Pancreas (tissue), 10 donors: ENCODE measurements at regions not wholly inside any gene's neighbourhood (a gene's known extent, or its start where the extent isn't known, plus 50 kb on each side); places are given as distances from the start of the nearest gene placed in this dataset.

ENCODE experiments used
- ATAC-seq, 4 donors: fragments of 200-7000 bp; cut with Tn5 transposase; one replicate each; pipeline versions ENCODE4 v1.8.0 to v1.9.1; 2020; ENCODE audit warnings: mild to moderate bottlenecking in 4 of 4, moderate library complexity in 4 of 4
- DNase-seq, 6 donors: peaks; one replicate each; pipeline ENCODE4 v3.0.0-alpha.2; 2020
- FAIRE-seq: peaks from 2 replicates; lab custom pipeline; 2012; peaks lifted over from hg19 to GRCh38; lab: Jason Lieb, UNC
- H3K27ac ChIP-seq, 4 donors: fragments of 200-600 bp; sonication (generic); 1 replicate in 3 of 4; 2 replicates in 1 of 4; pipeline versions ENCODE4 v1.5.0 to v1.8.0; 2020
- H3K27me3 ChIP-seq, 4 donors: fragments of 200-600 bp; one replicate each; pipeline ENCODE4 v1.8.0; 2021
- H3K36me3 ChIP-seq, 3 donors: fragments of 200-600 bp; sonication (generic) in 1 of 3; one replicate each; pipeline versions ENCODE4 v1.5.0 to v1.8.0; 2020 to 2021
- H3K4me1 ChIP-seq, 3 donors: fragments of 200-600 bp; one replicate each; pipeline ENCODE4 v1.8.0; 2021
- H3K4me3 ChIP-seq, 4 donors: fragments of 200-600 bp; sonication (generic) in 2 of 4; one replicate each; pipeline versions ENCODE4 v1.5.0 to v1.8.0; 2020 to 2021
- H3K9me3 ChIP-seq, 4 donors: fragments of 200-600 bp; one replicate each; pipeline ENCODE4 v1.8.0; 2021
- WGBS, 2 donors: extraction: QIAGEN DNeasy Blood & Tissue Kit; methylation state at CpG; one replicate each; pipeline ENCODE4 v1.1.7; 2013; 5-methylcytosine and 5-hydroxymethylcytosine counted together
- intact Hi-C, 3 donors: fragments of 100-400 bp; cut with DNase I; formaldehyde crosslinking; loops; one replicate each; pipeline versions ENCODE4 v1.11.1 to v1.14.2; 2022
- TF ChIP-seq, protein P1 (sequence below), 4 donors: fragments of 200-600 bp; sonication (generic) in 3 of 4; IDR thresholded peaks; one replicate each; pipeline versions ENCODE4 v1.5.0 to v1.8.0; 2021; ENCODE audit warnings: antibody characterized with exemption in 4 of 4
- donor health status: healthy with polysubstance abuse.
- donor health status: DM: no; HTN: no; CAD: no; lungs with moderate emphysema.
- donor health status: DM: no; HTN: no; CAD: no.
- donor health status: control.
- donor health status: control.
- donor health status: Bipolar disorder and iron deficiency.
- donor health status: DM: yes; HTN: yes; CAD: no.
- donor health status: DM: no; HTN: no; CAD: no.
- donor health status: DM: no; HTN: no; CAD: no.
- donor health status: DM: yes; HTN: yes; CAD: no.

DNA sequence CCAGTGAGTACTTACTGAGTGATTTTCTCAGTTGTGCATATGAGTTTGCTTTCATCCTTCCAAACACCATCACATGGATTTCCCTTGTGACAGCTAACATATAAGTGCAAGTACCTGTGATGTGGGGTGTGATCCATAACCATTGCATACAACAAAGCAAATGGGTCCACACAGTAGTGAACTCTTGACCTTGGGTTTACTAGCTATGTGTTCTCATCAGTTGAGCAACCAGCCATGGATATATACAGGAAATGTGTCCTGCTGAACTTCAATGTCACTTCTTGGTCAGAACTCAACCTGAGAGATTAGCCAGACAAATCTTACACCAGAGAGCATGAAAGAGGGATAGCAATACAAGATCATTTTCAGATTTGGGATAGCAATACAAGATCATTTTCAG, 420.9 kb upstream of the KCNH7 start:
- no peak for ATAC-seq
- no peak for FAIRE-seq
- no peaks in the 10 kb centered on the region for H3K36me3 ChIP-seq
- no peaks in the 10 kb centered on the region for H3K27me3 ChIP-seq
- no peak for DNase-seq
- TF ChIP-seq, protein P1, sequence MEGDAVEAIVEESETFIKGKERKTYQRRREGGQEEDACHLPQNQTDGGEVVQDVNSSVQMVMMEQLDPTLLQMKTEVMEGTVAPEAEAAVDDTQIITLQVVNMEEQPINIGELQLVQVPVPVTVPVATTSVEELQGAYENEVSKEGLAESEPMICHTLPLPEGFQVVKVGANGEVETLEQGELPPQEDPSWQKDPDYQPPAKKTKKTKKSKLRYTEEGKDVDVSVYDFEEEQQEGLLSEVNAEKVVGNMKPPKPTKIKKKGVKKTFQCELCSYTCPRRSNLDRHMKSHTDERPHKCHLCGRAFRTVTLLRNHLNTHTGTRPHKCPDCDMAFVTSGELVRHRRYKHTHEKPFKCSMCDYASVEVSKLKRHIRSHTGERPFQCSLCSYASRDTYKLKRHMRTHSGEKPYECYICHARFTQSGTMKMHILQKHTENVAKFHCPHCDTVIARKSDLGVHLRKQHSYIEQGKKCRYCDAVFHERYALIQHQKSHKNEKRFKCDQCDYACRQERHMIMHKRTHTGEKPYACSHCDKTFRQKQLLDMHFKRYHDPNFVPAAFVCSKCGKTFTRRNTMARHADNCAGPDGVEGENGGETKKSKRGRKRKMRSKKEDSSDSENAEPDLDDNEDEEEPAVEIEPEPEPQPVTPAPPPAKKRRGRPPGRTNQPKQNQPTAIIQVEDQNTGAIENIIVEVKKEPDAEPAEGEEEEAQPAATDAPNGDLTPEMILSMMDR (IDR thresholded peaks at IDR 0.05), result no peak
- no peak overlapping the region for H3K27ac ChIP-seq
- H3K4me3 ChIP-seq, result no peak overlapping the region
- no peaks in the 10 kb centered on the region for H3K9me3 ChIP-seq
- no peaks in the 10 kb centered on the region for H3K4me1 ChIP-seq
- intact Hi-C loops, result no loop called here

DNA sequence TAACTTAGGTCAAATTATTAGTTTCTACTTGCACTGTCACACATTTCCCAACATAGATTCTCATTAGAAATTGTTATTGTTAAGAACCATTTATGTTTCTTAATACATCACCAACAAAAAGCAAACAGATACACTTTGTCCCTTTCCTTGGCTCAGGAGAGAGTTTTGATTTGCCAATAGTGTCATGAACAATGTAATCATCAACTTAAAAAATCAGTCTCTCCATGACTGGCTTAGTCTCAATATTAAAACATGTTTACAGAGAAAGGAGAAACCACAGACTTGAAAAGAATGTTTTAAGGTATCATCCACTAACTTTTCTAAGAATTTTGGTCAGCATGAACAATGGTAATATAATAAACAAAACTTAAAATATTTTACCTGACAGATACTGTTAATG, 416.5 kb upstream of the KCNH7 start:
- no peak for FAIRE-seq
- TF ChIP-seq, protein P1 (IDR thresholded peaks at IDR 0.05), result no peak
- intact Hi-C loops, result no loop called here

DNA sequence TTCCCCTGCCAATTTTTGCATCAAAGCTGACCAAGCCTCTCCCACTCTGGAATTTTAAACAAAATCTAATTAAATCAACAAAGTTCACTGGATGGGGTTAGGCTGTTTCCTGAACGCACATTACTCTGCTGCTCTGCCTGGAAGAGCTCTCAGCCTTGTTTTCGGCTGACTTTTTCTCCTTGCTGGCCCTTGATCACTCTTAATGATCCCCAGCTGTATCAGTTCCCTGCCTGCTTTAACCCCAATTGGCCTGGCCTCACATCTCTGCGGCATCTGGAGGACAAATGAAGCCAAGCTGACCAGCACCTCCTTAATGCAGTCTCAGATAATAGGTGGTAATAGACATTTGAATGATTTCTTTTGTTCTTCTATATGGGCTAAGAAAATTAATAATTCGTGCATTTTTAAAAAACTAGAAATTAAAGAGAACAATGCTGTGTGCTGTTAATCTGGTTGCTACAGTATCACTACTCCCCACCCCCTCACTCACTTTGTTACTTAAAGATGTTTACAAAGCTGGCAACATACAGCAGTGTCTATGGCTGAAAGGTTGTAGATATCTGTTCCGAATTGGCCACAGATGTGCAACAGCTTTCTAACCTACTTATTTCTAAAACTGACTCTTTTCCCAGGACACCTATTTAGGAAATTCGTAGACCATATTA, 415.2 kb upstream of the KCNH7 start:
- no peak overlapping the region for H3K4me3 ChIP-seq
- ATAC-seq (no peak), FAIRE-seq (no peak), DNase-seq (no peak)
- WGBS, 2 donors, result 40 to 47% methylated on average over 6 of the region's 6 CpGs
- no peaks in the 10 kb centered on the region for H3K27me3 ChIP-seq
- no peaks in the 10 kb centered on the region for H3K4me1 ChIP-seq
- intact Hi-C loops, result no loop called here
- no peaks in the 10 kb centered on the region for H3K9me3 ChIP-seq
- no peak overlapping the region for H3K27ac ChIP-seq
- TF ChIP-seq, protein P1 (IDR thresholded peaks at IDR 0.05), result no peak
- no peaks in the 10 kb centered on the region for H3K36me3 ChIP-seq

More for the DNA sequence above, 416.5 kb upstream of the KCNH7 start:
- Histone ChIP-seq H3K4me1 (no peaks in the 10 kb centered on the region), H3K36me3 (no peaks in the 10 kb centered on the region), H3K27ac (no peak overlapping the region), H3K27me3 (no peaks in the 10 kb centered on the region), H3K9me3 (no peaks in the 10 kb centered on the region), H3K4me3 (no peak overlapping the region)
- no peak for DNase-seq
- ATAC-seq, result no peak

DNA sequence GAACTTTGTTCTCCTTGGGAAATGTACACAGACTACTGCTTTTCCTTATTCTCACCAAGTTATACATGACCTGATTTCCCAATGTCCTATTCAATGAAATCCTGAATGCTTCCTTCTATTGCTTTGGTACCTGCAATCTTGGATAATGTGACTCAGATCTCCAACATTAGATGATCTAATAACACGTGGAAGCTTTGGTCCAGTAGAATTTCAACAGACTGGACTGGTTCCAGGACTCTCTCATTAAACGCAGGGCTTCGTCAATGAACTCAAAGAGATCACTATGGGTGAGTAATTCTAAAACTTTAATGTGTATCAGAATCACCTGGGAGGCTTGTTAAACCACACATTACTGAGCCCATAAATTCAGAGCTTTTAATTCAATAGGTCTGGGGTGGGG, 413.6 kb upstream of the KCNH7 start:
- FAIRE-seq (no peak), ATAC-seq (no peak), DNase-seq (no peak)
- Histone ChIP-seq H3K27ac (no peak overlapping the region), H3K36me3 (no peaks in the 10 kb centered on the region), H3K4me3 (no peak overlapping the region), H3K4me1 (no peaks in the 10 kb centered on the region), H3K9me3 (no peaks in the 10 kb centered on the region), H3K27me3 (no peaks in the 10 kb centered on the region)
- TF ChIP-seq, protein P1 (IDR thresholded peaks at IDR 0.05), result no peak
- intact Hi-C loops, result no loop called here
- WGBS, 2 donors, result 60 to 70% methylated on average over 3 of the region's 3 CpGs

DNA sequence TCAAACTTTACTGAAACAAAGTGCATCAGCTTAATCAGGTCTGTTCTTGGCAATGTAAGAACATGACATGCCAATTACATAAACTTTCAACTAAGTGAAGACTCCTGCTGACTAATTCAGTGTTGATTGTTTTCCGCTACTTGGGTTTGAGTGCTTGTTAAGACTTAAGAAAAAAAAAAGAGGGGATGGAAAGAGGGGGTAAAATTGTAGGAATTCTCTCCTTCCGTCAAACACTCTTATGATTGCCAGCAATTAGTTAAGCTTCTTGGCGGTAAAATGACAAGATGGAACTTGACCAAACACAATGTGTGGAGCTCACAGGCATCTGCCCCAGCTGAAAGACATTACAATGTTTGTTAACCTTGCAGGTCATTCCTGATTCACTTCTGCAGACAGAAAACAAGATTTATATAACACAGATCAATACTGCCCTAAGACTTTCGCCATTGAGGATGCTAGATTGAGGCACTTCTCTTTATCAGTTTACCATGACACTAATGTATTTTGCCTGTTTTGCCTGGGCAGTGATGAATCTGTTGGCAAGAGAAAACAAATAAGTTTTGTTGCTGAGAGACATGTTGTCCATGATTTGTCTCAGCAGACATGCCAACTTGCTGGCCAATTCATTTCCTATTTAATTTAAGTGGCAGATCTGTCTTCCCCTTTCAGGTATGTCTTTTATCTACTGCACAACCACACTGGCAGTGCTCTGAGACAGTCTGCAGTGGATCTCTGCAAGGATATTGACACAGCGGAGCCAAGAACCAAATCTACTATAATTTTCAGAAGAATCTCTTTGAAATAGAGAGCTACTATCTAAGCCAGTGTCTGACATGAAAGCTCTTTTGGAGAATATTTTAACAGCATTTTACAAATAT, 410.0 kb upstream of the KCNH7 start:
- no peak for FAIRE-seq
- DNase-seq, result no peak
- Histone ChIP-seq H3K27me3 (no peaks in the 10 kb centered on the region), H3K27ac (no peak overlapping the region), H3K36me3 (no peaks in the 10 kb centered on the region), H3K4me1 (no peaks in the 10 kb centered on the region), H3K4me3 (no peak overlapping the region), H3K9me3 (no peaks in the 10 kb centered on the region)
- TF ChIP-seq, protein P1 (IDR thresholded peaks at IDR 0.05), result no peak
- no peak for ATAC-seq
- WGBS, 2 donors, result 41 to 46% methylated on average over 5 of the region's 5 CpGs
- intact Hi-C loops, result no loop called here
